ENCODE measurements at regions not wholly inside any gene's neighbourhood (a gene's known extent, or its start where the extent isn't known, plus 50 kb on each side); places are given as distances from the start of the nearest gene placed in this dataset.

DNA sequence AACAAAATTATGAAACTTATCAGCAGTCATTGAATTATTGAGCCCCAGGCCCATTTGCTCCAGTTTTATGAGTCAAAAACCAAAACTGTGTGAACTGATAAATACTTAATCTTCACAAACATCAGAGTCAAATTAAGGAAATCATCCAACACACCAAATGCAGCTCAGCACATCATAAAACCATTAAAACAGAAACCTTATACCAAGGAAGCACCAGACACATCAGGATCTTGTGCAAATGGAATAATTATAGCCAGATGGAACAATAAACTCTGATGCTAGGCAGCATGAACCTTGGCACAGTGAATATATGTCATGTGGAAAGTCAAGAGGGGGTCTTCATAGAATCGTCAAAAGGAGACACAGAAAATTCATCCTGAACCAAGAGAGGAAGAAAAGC, 410.7 kb upstream of the API5 start:
- Histone ChIP-seq H3K9me3 (ENCODE audit: control insufficient read depth, insufficient read depth, low read length) (peaks cover 7% of the 10 kb centered on the region), H3K4me3 (ENCODE audit: low read depth, low read length) (no peak overlapping the region), H3K27ac (ENCODE audit: low read depth, low read length) (no peak overlapping the region), H3K27me3 (ENCODE audit: control insufficient read depth, insufficient read depth, low read length) (no peaks in the 10 kb centered on the region)
- ChIA-PET CTCF (no interaction called here), POLR2A (no interaction called here)
- TF ChIP-seq, protein P1, sequence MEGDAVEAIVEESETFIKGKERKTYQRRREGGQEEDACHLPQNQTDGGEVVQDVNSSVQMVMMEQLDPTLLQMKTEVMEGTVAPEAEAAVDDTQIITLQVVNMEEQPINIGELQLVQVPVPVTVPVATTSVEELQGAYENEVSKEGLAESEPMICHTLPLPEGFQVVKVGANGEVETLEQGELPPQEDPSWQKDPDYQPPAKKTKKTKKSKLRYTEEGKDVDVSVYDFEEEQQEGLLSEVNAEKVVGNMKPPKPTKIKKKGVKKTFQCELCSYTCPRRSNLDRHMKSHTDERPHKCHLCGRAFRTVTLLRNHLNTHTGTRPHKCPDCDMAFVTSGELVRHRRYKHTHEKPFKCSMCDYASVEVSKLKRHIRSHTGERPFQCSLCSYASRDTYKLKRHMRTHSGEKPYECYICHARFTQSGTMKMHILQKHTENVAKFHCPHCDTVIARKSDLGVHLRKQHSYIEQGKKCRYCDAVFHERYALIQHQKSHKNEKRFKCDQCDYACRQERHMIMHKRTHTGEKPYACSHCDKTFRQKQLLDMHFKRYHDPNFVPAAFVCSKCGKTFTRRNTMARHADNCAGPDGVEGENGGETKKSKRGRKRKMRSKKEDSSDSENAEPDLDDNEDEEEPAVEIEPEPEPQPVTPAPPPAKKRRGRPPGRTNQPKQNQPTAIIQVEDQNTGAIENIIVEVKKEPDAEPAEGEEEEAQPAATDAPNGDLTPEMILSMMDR (IDR thresholded peaks at IDR 0.05; ENCODE audit: low read depth, low read length), result no peak
- DNase-seq (ENCODE audit: low read depth, low spot score), result no peak

DNA sequence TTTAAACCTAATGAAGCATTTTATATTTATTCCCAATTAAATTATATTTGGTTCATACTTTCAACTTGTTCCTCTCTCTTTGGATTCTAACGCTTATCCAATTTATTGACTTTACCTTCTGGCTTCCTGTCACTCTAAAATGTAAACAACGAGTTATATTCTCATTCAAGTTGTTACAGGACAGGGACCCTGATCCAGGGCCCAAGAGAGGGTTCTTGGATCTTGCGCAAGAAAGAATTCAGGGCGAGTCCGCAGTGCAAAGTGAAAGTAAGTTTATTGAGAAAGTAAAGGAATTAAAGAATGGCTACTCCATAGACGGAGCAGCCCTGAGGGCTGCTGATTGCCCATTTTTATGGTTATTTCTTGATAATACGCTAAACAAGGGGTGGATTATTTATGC, 405.6 kb upstream of the API5 start:
- H3K27ac ChIP-seq (ENCODE audit: low read depth, low read length), result no peak overlapping the region
- ChIA-PET POLR2A (no interaction called here), CTCF (no interaction called here)
- TF ChIP-seq, protein P1 (IDR thresholded peaks at IDR 0.05; ENCODE audit: low read depth, low read length), result no peak
- peaks cover 13% of the 10 kb centered on the region for H3K9me3 ChIP-seq (ENCODE audit: control insufficient read depth, insufficient read depth, low read length)
- H3K27me3 ChIP-seq (ENCODE audit: control insufficient read depth, insufficient read depth, low read length), result no peaks in the 10 kb centered on the region
- H3K4me3 ChIP-seq (ENCODE audit: low read depth, low read length), result no peak overlapping the region
- no peak for DNase-seq (ENCODE audit: low read depth, low spot score)

DNA sequence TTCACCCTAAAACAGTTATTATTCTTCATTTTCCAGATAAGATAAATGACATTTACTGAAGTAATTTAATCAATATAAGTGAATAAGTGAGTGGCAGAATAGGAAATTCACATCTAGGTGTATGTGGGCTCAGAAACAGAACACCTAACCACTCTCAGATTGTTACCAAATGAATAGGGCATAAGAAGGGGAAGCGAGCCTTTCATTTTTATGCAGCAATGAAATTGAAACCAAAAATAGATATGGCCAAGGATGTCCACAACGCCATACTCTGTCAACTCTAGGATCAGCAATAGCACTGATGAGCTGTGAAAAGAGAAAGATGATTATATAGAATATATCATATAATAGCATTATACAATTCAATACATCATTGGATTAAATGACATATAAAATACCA, 398.1 kb upstream of the API5 start:
- Histone ChIP-seq H3K27ac (ENCODE audit: low read depth, low read length) (no peak overlapping the region), H3K4me3 (ENCODE audit: low read depth, low read length) (no peak overlapping the region), H3K9me3 (ENCODE audit: control insufficient read depth, insufficient read depth, low read length) (peaks cover 6% of the 10 kb centered on the region), H3K27me3 (ENCODE audit: control insufficient read depth, insufficient read depth, low read length) (no peaks in the 10 kb centered on the region)
- no peak for DNase-seq (ENCODE audit: low read depth, low spot score)
- POLR2A ChIA-PET, result no interaction called here
- CTCF ChIA-PET, result no interaction called here
- TF ChIP-seq, protein P1 (IDR thresholded peaks at IDR 0.05; ENCODE audit: low read depth, low read length), result no peak

DNA sequence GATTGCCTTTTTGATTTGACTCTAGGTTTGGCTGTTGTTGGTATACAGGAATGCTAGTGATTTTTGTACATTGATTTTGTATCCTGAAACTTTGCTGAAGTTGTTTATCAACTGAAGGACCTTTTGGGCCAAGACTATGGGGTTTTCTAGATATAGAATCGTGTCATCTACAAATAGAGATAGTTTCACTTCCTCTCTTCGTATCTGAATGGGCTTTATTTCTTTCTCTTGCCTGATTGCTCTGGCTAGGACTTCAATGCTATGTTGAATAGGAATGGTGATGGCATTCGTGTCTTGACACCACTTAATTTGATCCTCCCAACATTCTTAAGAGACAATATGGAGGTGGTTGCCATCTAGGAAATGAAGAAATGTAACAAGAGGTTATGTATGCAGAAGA, 388.1 kb upstream of the API5 start:
- POLR2A ChIA-PET, result no interaction called here
- no peak overlapping the region for H3K27ac ChIP-seq (ENCODE audit: low read depth, low read length)
- no peaks in the 10 kb centered on the region for H3K27me3 ChIP-seq (ENCODE audit: control insufficient read depth, insufficient read depth, low read length)
- no peak for DNase-seq (ENCODE audit: low read depth, low spot score)
- TF ChIP-seq, protein P1 (IDR thresholded peaks at IDR 0.05; ENCODE audit: low read depth, low read length), result no peak
- peaks cover 22% of the 10 kb centered on the region; the same call in 1 of the 2 replicates for H3K9me3 ChIP-seq (ENCODE audit: control insufficient read depth, insufficient read depth, low read length)
- CTCF ChIA-PET, result no interaction called here
- no peak overlapping the region for H3K4me3 ChIP-seq (ENCODE audit: low read depth, low read length)

DNA sequence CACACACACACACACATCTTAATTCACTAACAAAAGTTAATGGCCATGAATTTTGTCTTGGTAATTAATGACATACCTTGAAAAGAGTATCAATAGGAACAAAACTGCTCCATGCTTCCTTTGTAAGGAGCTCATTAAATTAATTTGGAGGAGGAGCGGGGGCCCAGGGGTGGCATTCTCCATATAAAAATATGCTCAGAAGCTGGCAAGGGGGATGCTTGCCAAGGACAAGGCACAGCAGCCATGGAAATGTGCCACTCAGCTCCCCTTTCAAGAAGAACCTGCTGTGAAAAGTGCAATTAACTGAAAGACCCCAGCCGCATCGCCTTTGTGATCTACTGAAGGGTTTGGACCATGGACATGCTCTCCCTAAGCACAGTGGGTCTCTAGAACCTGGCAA, 385.9 kb upstream of the API5 start:
- CTCF ChIA-PET, result no interaction called here
- H3K4me3 ChIP-seq (ENCODE audit: low read depth, low read length), result no peak overlapping the region
- POLR2A ChIA-PET, result no interaction called here

More for the DNA sequence above, 385.9 kb upstream of the API5 start:
- Histone ChIP-seq H3K9me3 (ENCODE audit: control insufficient read depth, insufficient read depth, low read length) (peaks cover 28% of the 10 kb centered on the region; the same call in 1 of the 2 replicates), H3K27me3 (ENCODE audit: control insufficient read depth, insufficient read depth, low read length) (no peaks in the 10 kb centered on the region), H3K27ac (ENCODE audit: low read depth, low read length) (no peak overlapping the region)
- TF ChIP-seq, protein P1 (IDR thresholded peaks at IDR 0.05; ENCODE audit: low read depth, low read length), result no peak
- DNase-seq (ENCODE audit: low read depth, low spot score), result no peak
